Nephron (organoid): ENCODE measurements at regions not wholly inside any gene's neighbourhood (a gene's known extent, or its start where the extent isn't known, plus 50 kb on each side); places are given as distances from the start of the nearest gene placed in this dataset.

Source experiments
- H3K27ac Mint-ChIP-seq, 3 experiments: 2 replicates each; pipeline ENCODE4 v1.8.0; 2020; ENCODE audit warnings: mixed read lengths in 3 of 3, mild to moderate bottlenecking in 2 of 3, moderate library complexity in 1 of 3
- H3K27me3 Mint-ChIP-seq: 2 replicates; pipeline ENCODE4 v1.8.0; 2021; ENCODE audit warnings: low read depth, mild to moderate bottlenecking, moderate library complexity, mixed read lengths
- H3K36me3 Mint-ChIP-seq: 2 replicates; pipeline ENCODE4 v1.8.0; 2020; ENCODE audit warnings: low read depth, mixed read lengths
- H3K4me1 Mint-ChIP-seq: 2 replicates; pipeline ENCODE4 v1.8.0; 2020; ENCODE audit warnings: mixed read lengths
- H3K4me3 Mint-ChIP-seq, 3 experiments: 2 replicates each; pipeline ENCODE4 v1.8.0; 2020; ENCODE audit warnings: mild to moderate bottlenecking in 3 of 3, mixed read lengths in 3 of 3, moderate library complexity in 2 of 3
- H3K9me3 Mint-ChIP-seq: 2 replicates; pipeline ENCODE4 v1.8.0; 2020; ENCODE audit warnings: mixed read lengths
- CTCF ChIP-seq, 3 experiments: fragments of 200-600 bp; sonication (generic); IDR thresholded peaks; one replicate each; pipeline ENCODE4 v1.5.0; 2021; ENCODE audit warnings: antibody characterized with exemption in 3 of 3; ENCODE audit not compliant: unreplicated experiment in 3 of 3

DNA sequence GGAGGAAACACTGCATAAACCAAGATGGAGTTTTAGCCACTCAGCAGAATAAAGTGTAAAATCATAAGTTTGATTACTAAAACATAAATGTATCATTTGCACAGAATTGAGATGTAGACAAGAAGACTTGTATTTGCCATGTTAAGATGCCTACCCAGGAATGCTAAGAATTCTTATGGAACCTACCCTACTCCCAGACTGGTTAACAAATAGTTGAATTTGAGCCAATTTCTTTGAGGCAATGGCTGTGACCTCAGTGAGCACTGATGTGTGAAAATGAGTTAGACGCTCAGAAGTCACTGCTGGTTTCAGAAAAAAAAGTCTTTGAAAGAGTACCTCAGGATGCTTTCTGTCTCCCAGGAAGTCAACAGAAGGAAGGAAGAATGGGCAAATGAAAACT is 95.6 kb downstream of the ESM1 start:
- no peak for TF ChIP-seq CTCF (IDR thresholded peaks at IDR 0.05; ENCODE audit: unreplicated experiment in 3 of 3)
- Mint-ChIP-seq H3K4me1 (peaks cover 34% of the 10 kb centered on the region), H3K9me3 (no peaks in the 10 kb centered on the region)

DNA sequence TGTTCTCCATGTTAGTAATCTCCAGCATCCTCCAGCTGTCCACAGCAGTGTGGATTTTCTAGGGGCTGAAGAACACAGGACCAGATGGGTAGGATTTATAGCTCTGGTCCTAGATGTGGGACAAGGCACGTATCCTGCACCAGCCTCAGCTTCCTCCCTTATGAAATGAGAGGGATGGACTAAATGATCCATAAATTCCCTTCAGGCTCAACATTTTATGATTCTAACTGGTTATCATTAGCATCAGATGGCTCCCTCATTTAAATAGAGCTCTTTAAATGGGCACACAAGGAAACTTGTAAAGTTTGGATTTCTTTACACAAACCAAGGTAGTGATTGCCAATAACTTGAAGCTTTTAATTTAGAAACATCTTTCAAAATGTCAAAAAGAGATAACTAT is 97.7 kb downstream of the ESM1 start:
- Mint-ChIP-seq H3K27ac (no peak overlapping the region), H3K27me3 (peaks cover 32% of the 10 kb centered on the region), H3K36me3 (no peaks in the 10 kb centered on the region), H3K4me1 (peaks cover 50% of the 10 kb centered on the region), H3K9me3 (no peaks in the 10 kb centered on the region), H3K4me3 (no peak overlapping the region)
- no peak for TF ChIP-seq CTCF (IDR thresholded peaks at IDR 0.05; ENCODE audit: unreplicated experiment in 3 of 3)

More for the DNA sequence above, 95.6 kb downstream of the ESM1 start:
- no peak overlapping the region for H3K4me3 Mint-ChIP-seq
- peak overlapping the region; percentile 58 to 71 (median 66) for H3K27ac Mint-ChIP-seq
- peaks cover 19% of the 10 kb centered on the region for H3K27me3 Mint-ChIP-seq
- no peaks in the 10 kb centered on the region for H3K36me3 Mint-ChIP-seq

GRCh38 chr5:54886866-54887265 is 98.5 kb downstream of the ESM1 start:
- Mint-ChIP-seq H3K27me3 (peaks cover 32% of the 10 kb centered on the region), H3K9me3 (no peaks in the 10 kb centered on the region), H3K4me1 (peaks cover 56% of the 10 kb centered on the region), H3K27ac (peak overlapping the region in 1 of 3 experiments; percentile 43), H3K4me3 (peak overlapping the region in 2 of 3 experiments; percentile 17 to 41), H3K36me3 (no peaks in the 10 kb centered on the region)
- no peak for TF ChIP-seq CTCF (IDR thresholded peaks at IDR 0.05; ENCODE audit: unreplicated experiment in 3 of 3)

DNA sequence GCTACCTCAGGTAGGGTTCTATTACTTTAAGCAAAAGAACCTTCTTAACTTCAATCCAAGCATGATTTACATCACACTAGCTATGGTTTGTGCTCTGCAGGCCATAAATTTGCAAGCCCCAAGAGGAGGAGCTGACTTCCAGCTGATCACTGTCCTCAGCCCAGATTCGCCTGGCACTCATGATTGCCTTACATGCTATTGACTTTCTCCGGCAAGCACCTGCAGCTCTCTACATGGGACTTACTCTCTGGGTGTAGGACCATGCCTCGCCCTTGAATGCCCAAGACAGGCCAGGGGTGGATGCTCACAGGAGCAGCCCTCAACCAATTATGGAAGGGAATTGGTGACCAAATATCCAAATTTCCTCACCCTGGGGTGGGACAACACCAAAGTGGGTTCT is 99.8 kb downstream of the ESM1 start:
- H3K36me3 Mint-ChIP-seq, result no peaks in the 10 kb centered on the region
- TF ChIP-seq CTCF (IDR thresholded peaks at IDR 0.05; ENCODE audit: unreplicated experiment in 3 of 3), result no peak

DNA sequence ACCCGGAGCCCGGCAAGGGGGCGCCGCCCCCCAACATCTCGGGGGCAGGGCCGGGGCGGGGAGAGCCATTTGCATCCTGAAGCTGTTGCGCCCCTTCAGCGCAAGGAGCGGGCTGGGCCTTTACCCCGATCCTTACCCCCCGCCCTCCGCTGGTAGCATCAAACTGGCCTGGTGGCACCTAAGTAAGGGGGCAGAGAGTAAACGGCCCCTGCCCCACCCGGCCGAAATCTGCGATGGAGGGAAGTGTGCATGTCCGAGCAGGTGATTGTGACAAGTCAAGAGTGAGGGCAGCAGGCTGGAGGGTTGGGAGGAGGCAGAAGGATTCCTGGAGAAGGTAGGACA is 101.2 kb downstream of the ESM1 start:
- TF ChIP-seq CTCF (IDR thresholded peaks at IDR 0.05; ENCODE audit: unreplicated experiment in 3 of 3), result no peak
- Mint-ChIP-seq H3K4me3 (peak overlapping the region; percentile 76 to 78 (median 77)), H3K36me3 (no peaks in the 10 kb centered on the region), H3K9me3 (no peaks in the 10 kb centered on the region), H3K27ac (peak overlapping the region in 1 of 3 experiments; percentile 55), H3K27me3 (peaks cover 32% of the 10 kb centered on the region), H3K4me1 (peaks cover 42% of the 10 kb centered on the region)

More for the DNA sequence above, 99.8 kb downstream of the ESM1 start:
- H3K9me3 Mint-ChIP-seq, result no peaks in the 10 kb centered on the region
- peaks cover 56% of the 10 kb centered on the region for H3K4me1 Mint-ChIP-seq
- no peak overlapping the region for H3K27ac Mint-ChIP-seq
- H3K4me3 Mint-ChIP-seq, result no peak overlapping the region
- peaks cover 32% of the 10 kb centered on the region for H3K27me3 Mint-ChIP-seq

DNA sequence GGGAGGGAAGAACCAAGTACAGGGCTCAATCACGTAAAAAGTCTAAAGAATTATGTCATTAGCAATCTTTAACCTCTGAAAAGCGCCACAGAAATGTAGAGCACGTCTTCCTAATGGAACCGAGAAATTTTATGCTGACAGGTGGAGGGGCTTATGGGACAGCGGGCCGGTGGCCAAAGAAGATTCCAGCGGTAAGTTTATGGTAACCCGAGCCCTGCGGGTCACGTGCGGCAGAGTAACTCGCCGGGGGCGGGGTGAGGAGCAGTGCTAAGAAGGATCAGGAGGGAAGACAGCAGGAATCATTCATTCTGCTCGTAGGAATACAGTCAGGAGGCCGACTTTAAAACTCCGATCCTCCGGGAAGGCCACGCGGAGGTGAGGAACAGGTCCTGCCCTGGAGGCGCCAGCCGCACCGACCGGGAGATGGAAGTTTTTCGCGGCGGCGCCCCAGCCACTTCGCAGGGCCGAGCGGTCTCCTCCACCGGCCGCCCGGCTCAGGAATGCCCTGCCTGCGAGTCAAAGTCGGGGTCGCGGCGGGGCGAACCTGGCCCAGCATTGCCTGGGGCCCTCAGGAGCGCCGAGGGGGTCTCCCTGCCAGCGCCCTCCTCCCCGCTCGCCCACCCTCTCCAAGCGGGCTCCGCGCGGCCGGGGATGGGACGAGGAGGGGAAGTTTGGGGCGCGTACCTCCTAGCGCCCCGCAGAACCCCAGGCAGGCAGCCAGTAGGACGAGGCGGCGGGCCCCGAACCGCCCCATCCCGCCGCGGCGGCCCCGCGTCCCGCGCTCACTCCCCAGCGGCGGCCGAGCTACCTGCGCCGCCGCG is 101.8 kb downstream of the ESM1 start:
- no peak for TF ChIP-seq CTCF (IDR thresholded peaks at IDR 0.05; ENCODE audit: unreplicated experiment in 3 of 3)
- no peaks in the 10 kb centered on the region for H3K9me3 Mint-ChIP-seq
- H3K27me3 Mint-ChIP-seq, result peaks cover 32% of the 10 kb centered on the region
- H3K4me1 Mint-ChIP-seq, result peaks cover 41% of the 10 kb centered on the region
- no peaks in the 10 kb centered on the region for H3K36me3 Mint-ChIP-seq
- peak overlapping the region; percentile 61 to 78 (median 74) for H3K27ac Mint-ChIP-seq
- peak overlapping the region; percentile 86 to 90 (median 88) for H3K4me3 Mint-ChIP-seq
